WTC11 (cell line): ENCODE measurements at regions not wholly inside any gene's neighbourhood (a gene's known extent, or its start where the extent isn't known, plus 50 kb on each side); places are given as distances from the start of the nearest gene placed in this dataset.

Experiments used
- ATAC-seq: fragments of 200-7000 bp; cut with Tn5 transposase; 2 replicates; pipeline ENCODE4 v1.10.0; 2021; ENCODE audit warnings: mild to moderate bottlenecking, moderate library complexity
- CTCF ChIA-PET: fragments of 300-600 bp; sonication (Branson Sonifier 250); formaldehyde crosslinking; loops from one replicate; lab custom pipeline; 2021; ENCODE audit warnings: antibody characterized with exemption; lab: Charles Lee
- POLR2A ChIA-PET: fragments of 350-600 bp; sonication (Branson Sonifier 250); formaldehyde crosslinking; loops from one replicate; lab custom pipeline; 2021; ENCODE audit warnings: antibody characterized with exemption; lab: Charles Lee
- DNase-seq: peaks from one replicate; pipeline ENCODE4 v3.0.0; 2021; ENCODE audit warnings: low spot score
- H3K27ac Mint-ChIP-seq: 2 replicates; pipeline ENCODE4 v1.8.0; 2021; ENCODE audit warnings: mixed read lengths
- H3K27me3 Mint-ChIP-seq: 2 replicates; pipeline ENCODE4 v1.8.0; 2021; ENCODE audit warnings: low read depth, mild to moderate bottlenecking, moderate library complexity, mixed read lengths
- H3K36me3 Mint-ChIP-seq: 2 replicates; pipeline ENCODE4 v1.8.0; 2021; ENCODE audit warnings: mixed read lengths
- H3K4me1 Mint-ChIP-seq: 2 replicates; pipeline ENCODE4 v1.8.0; 2022; ENCODE audit warnings: mixed read lengths
- H3K4me3 Mint-ChIP-seq: 2 replicates; pipeline ENCODE4 v1.8.0; 2021; ENCODE audit warnings: mild to moderate bottlenecking, moderate library complexity, mixed read lengths
- H3K9me3 Mint-ChIP-seq: 2 replicates; pipeline ENCODE4 v1.8.0; 2021; ENCODE audit warnings: mixed read lengths
- ATF6 ChIP-seq: sonication (generic); formaldehyde crosslinking; IDR thresholded peaks from 2 replicates; pipeline ENCODE4 v1.8.1; 2023; ENCODE audit warnings: mild to moderate bottlenecking, missing genetic modification reagents
- CREB1 ChIP-seq: sonication (generic); formaldehyde crosslinking; IDR thresholded peaks from 2 replicates; pipeline ENCODE4 v1.8.0; 2023; ENCODE audit warnings: mild to moderate bottlenecking, missing genetic modification reagents
- CREM ChIP-seq: sonication (generic); formaldehyde crosslinking; IDR thresholded peaks from 2 replicates; pipeline ENCODE4 v1.8.1; 2022; ENCODE audit warnings: mild to moderate bottlenecking, missing genetic modification reagents, moderate library complexity
- E2F5 ChIP-seq: sonication (generic); formaldehyde crosslinking; IDR thresholded peaks from 2 replicates; pipeline ENCODE4 v1.8.1; 2022; ENCODE audit warnings: mild to moderate bottlenecking, moderate library complexity, missing genetic modification reagents
- ELF4 ChIP-seq: sonication (generic); formaldehyde crosslinking; IDR thresholded peaks from 2 replicates; pipeline ENCODE4 v1.8.1; 2022; ENCODE audit warnings: low read depth, mild to moderate bottlenecking, moderate library complexity, missing genetic modification reagents
- GABPB1 ChIP-seq: sonication (generic); formaldehyde crosslinking; IDR thresholded peaks from 2 replicates; pipeline ENCODE4 v1.8.1; 2023; ENCODE audit warnings: mild to moderate bottlenecking, missing genetic modification reagents
- GTF2I ChIP-seq: fragments of 250-450 bp; sonication (Bioruptor Pico); conservative IDR thresholded peaks from 2 replicates; pipeline ENCODE4 v1.4.0; 2021; ENCODE audit warnings: mild to moderate bottlenecking
- IRF1 ChIP-seq: sonication (generic); formaldehyde crosslinking; IDR thresholded peaks from 2 replicates; pipeline ENCODE4 v1.8.0; 2023; ENCODE audit warnings: missing genetic modification reagents
- PREB ChIP-seq: sonication (generic); formaldehyde crosslinking; IDR thresholded peaks from 2 replicates; pipeline ENCODE4 v1.8.1; 2022; ENCODE audit warnings: mild to moderate bottlenecking, missing genetic modification reagents, moderate library complexity, borderline replicate concordance
- PRRX2 ChIP-seq: fragments of 250-450 bp; sonication (Bioruptor Pico); IDR thresholded peaks from 2 replicates; pipeline ENCODE4 v1.8.0; 2021; ENCODE audit warnings: mild to moderate bottlenecking
- RELA ChIP-seq: sonication (generic); formaldehyde crosslinking; IDR thresholded peaks from 2 replicates; pipeline ENCODE4 v1.8.1; 2022; ENCODE audit warnings: missing genetic modification reagents, mild to moderate bottlenecking, borderline replicate concordance
- SOX15 ChIP-seq: fragments of 250-450 bp; sonication (Bioruptor Pico); IDR thresholded peaks from 2 replicates; pipeline ENCODE4 v1.9.0; 2021; ENCODE audit warnings: mild to moderate bottlenecking
- TP53 ChIP-seq: sonication (generic); formaldehyde crosslinking; IDR thresholded peaks from 2 replicates; pipeline ENCODE4 v1.8.1; 2023; ENCODE audit warnings: mild to moderate bottlenecking, missing genetic modification reagents
- USF2 ChIP-seq: sonication (generic); formaldehyde crosslinking; IDR thresholded peaks from 2 replicates; pipeline ENCODE4 v1.8.1; 2023; ENCODE audit warnings: mild to moderate bottlenecking, missing genetic modification reagents, moderate library complexity
- ZNF138 ChIP-seq: sonication (generic); formaldehyde crosslinking; conservative IDR thresholded peaks from 2 replicates; pipeline ENCODE4 v1.8.1; 2022; ENCODE audit warnings: mild to moderate bottlenecking, moderate library complexity, missing genetic modification reagents
- ZNF416 ChIP-seq: fragments of 250-450 bp; sonication (Bioruptor Pico); IDR thresholded peaks from 2 replicates; pipeline ENCODE4 v1.9.0; 2021; ENCODE audit warnings: mild to moderate bottlenecking, inconsistent platforms
- ZSCAN18 ChIP-seq: fragments of 250-450 bp; sonication (Bioruptor Pico); IDR thresholded peaks from 2 replicates; pipeline ENCODE4 v2.1.2; 2022; ENCODE audit warnings: mild to moderate bottlenecking, moderate library complexity

GRCh38 chr3:106113747-106114146 lies 244.9 kb upstream of the CBLB start (continued):
- no peak for TF ChIP-seq GTF2I
- no peak for TF ChIP-seq CREM (CRISPR knock-in tag)
- TF ChIP-seq IRF1 (CRISPR knock-in tag), result no peak
- no peak for TF ChIP-seq ELF4 (CRISPR knock-in tag)
- TF ChIP-seq PREB (CRISPR knock-in tag), result no peak
- no peak for TF ChIP-seq SOX15 (CRISPR knock-in tag)
- no peak for TF ChIP-seq ZNF416 (CRISPR knock-in tag)
- TF ChIP-seq ZSCAN18 (CRISPR knock-in tag), result no peak
- TF ChIP-seq, all 79 proteins: peak for 0

- no peak overlapping the region for H3K4me3 Mint-ChIP-seq
- H3K36me3 Mint-ChIP-seq, result peaks cover 7% of the 10 kb centered on the region
- H3K4me1 Mint-ChIP-seq, result no peaks in the 10 kb centered on the region
- DNase-seq (no peak), ATAC-seq (no peak)
- H3K9me3 Mint-ChIP-seq, result peaks cover 5% of the 10 kb centered on the region
- ChIA-PET POLR2A (no interaction called here), CTCF (no interaction called here)
- TF ChIP-seq E2F5 (CRISPR knock-in tag) (no peak), TP53 (CRISPR knock-in tag) (no peak)
- no peak overlapping the region for H3K27ac Mint-ChIP-seq
- H3K27me3 Mint-ChIP-seq, result no peaks in the 10 kb centered on the region
Measured at GRCh38 chr3:106114220-106114619, 245.4 kb upstream of the CBLB start.

- Mint-ChIP-seq H3K4me1 (no peaks in the 10 kb centered on the region), H3K9me3 (peaks cover 5% of the 10 kb centered on the region), H3K27me3 (no peaks in the 10 kb centered on the region), H3K27ac (no peak overlapping the region), H3K36me3 (peaks cover 7% of the 10 kb centered on the region), H3K4me3 (no peak overlapping the region)
- no peak for TF ChIP-seq CREM (CRISPR knock-in tag)
- TF ChIP-seq IRF1 (CRISPR knock-in tag), result no peak
- no peak for TF ChIP-seq GABPB1 (CRISPR knock-in tag)
- no peak for TF ChIP-seq RELA (CRISPR knock-in tag)
- TF ChIP-seq ZNF138 (CRISPR knock-in tag), result no peak
- no peak for TF ChIP-seq PRRX2 (CRISPR knock-in tag)
- TF ChIP-seq CREB1 (CRISPR knock-in tag), result no peak
- no peak for TF ChIP-seq USF2 (CRISPR knock-in tag)
- no peak for TF ChIP-seq ATF6 (CRISPR knock-in tag)
- no peak for ATAC-seq
- DNase-seq, result no peak
- CTCF ChIA-PET, result no interaction called here
- POLR2A ChIA-PET, result no interaction called here
Measured at GRCh38 chr3:106114848-106115247, 246.0 kb upstream of the CBLB start.
